ENCODE measurements at regions not wholly inside any gene's neighbourhood (a gene's known extent, or its start where the extent isn't known, plus 50 kb on each side); places are given as distances from the start of the nearest gene placed in this dataset.

GRCh38 chr17:20948984-20949777 lies 93.6 kb downstream of the USP22 start:
- no peak for DNase-seq (ENCODE audit: low spot score, unreplicated experiment)
- peaks cover 1% of the 10 kb centered on the region for H3K4me1 Mint-ChIP-seq (ENCODE audit: low read depth)
- peak overlapping the region; percentile 24 for H3K27ac Mint-ChIP-seq
- H3K4me3 Mint-ChIP-seq (ENCODE audit: low read depth), result no peak overlapping the region
- no peaks in the 10 kb centered on the region for H3K27me3 Mint-ChIP-seq
- H3K36me3 Mint-ChIP-seq (ENCODE audit: insufficient read depth), result peaks cover 13% of the 10 kb centered on the region
- no peaks in the 10 kb centered on the region for H3K9me3 Mint-ChIP-seq (ENCODE audit: low read depth)
- TF ChIP-seq CTCF (IDR thresholded peaks at IDR 0.05; ENCODE audit: unreplicated experiment), result no peak
